Prostate gland (tissue), 2 donors: ENCODE measurements at regions not wholly inside any gene's neighbourhood (a gene's known extent, or its start where the extent isn't known, plus 50 kb on each side); places are given as distances from the start of the nearest gene placed in this dataset.

Source experiments
- DNase-seq: peaks from one replicate; pipeline ENCODE4 v3.0.0-alpha.2; 2019; ENCODE audit warnings: low spot score
- H3K27ac ChIP-seq, 2 donors: fragments of 200-600 bp; sonication (generic); 2 replicates each; pipeline ENCODE4 v1.5.1; 2017 to 2019
- H3K27me3 ChIP-seq: fragments of 200-600 bp; sonication (generic); replicated peaks from 2 replicates; pipeline ENCODE4 v1.5.1; 2019; ENCODE audit not compliant: insufficient read depth
- H3K36me3 ChIP-seq, 2 donors: fragments of 200-600 bp; sonication (generic); 1 replicate in 1 of 2; 2 replicates in 1 of 2; pipeline versions ENCODE4 v1.5.1 to v1.8.1; 2017 to 2019
- H3K4me1 ChIP-seq: fragments of 200-600 bp; sonication (generic); replicated peaks from 2 replicates; pipeline ENCODE4 v1.5.1; 2019
- H3K4me3 ChIP-seq, 2 donors: fragments of 200-600 bp; sonication (generic); 2 replicates each; pipeline ENCODE4 v1.5.1; 2017 to 2019
- H3K9me3 ChIP-seq: fragments of 200-600 bp; sonication (generic); 2 replicates; pipeline ENCODE4 v1.5.1; 2017
- POLR2A ChIP-seq: fragments of 450-650 bp; IDR thresholded peaks from one replicate; pipeline ENCODE4 v1.6.1; 2016; ENCODE audit warnings: antibody characterized with exemption, mild to moderate bottlenecking
- POLR2AphosphoS5 ChIP-seq: sonication (generic); formaldehyde crosslinking; IDR thresholded peaks from one replicate; pipeline ENCODE4 v1.6.1; 2017; ENCODE audit warnings: antibody characterized with exemption
- WGBS: methylation state at CpG from one replicate; pipeline ENCODE4 v1.1.5; 2018; 5-methylcytosine and 5-hydroxymethylcytosine counted together
- intact Hi-C: fragments of 100-400 bp; cut with DNase I; formaldehyde crosslinking; loops from one replicate; pipeline ENCODE4 v1.14.2; 2022
- TF ChIP-seq, protein P1 (sequence below), 4 experiments: fragments of 200-600 bp in 2 of 4; fragments of 450-650 bp in 2 of 4; sonication (generic) in 2 of 4; IDR thresholded peaks; 1 replicate in 3 of 4; 2 replicates in 1 of 4; pipeline ENCODE4 v1.5.1; 2016 to 2019; ENCODE audit warnings: antibody characterized with exemption in 4 of 4, mild to moderate bottlenecking in 2 of 4, moderate library complexity in 2 of 4

DNA sequence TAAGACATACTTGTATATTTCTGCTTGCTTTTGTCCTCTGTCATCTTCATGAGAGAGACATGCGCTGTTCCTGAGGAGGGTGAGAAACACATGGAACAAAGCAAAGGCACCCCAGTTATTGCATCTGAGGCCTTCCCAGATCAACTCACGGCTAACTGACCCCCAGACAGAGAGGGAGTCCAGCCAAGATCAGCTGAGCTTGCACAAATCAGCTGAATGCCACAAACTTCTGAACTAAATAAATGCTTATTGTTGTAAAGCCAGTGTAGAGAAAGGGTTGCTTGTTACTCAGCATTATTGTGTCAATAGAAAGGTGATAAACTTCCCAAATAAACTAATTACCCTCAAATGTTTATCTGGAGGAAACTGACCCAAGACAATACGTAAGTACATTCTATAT is 163.8 kb downstream of the BTC start:
- no peaks in the 10 kb centered on the region for H3K9me3 ChIP-seq
- TF ChIP-seq POLR2AphosphoS5 (no peak), POLR2A (no peak)
- TF ChIP-seq, protein P1, sequence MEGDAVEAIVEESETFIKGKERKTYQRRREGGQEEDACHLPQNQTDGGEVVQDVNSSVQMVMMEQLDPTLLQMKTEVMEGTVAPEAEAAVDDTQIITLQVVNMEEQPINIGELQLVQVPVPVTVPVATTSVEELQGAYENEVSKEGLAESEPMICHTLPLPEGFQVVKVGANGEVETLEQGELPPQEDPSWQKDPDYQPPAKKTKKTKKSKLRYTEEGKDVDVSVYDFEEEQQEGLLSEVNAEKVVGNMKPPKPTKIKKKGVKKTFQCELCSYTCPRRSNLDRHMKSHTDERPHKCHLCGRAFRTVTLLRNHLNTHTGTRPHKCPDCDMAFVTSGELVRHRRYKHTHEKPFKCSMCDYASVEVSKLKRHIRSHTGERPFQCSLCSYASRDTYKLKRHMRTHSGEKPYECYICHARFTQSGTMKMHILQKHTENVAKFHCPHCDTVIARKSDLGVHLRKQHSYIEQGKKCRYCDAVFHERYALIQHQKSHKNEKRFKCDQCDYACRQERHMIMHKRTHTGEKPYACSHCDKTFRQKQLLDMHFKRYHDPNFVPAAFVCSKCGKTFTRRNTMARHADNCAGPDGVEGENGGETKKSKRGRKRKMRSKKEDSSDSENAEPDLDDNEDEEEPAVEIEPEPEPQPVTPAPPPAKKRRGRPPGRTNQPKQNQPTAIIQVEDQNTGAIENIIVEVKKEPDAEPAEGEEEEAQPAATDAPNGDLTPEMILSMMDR (IDR thresholded peaks at IDR 0.05): no peak
- H3K27me3 ChIP-seq: no peaks in the 10 kb centered on the region
- no peaks in the 10 kb centered on the region for H3K4me1 ChIP-seq
- 87% methylated on average over 3 of the region's 3 CpGs for WGBS
- H3K36me3 ChIP-seq: no peaks in the 10 kb centered on the region
- no peak overlapping the region for H3K4me3 ChIP-seq
- intact Hi-C loops: no loop called here
- DNase-seq: no peak
- H3K27ac ChIP-seq: no peak overlapping the region

DNA sequence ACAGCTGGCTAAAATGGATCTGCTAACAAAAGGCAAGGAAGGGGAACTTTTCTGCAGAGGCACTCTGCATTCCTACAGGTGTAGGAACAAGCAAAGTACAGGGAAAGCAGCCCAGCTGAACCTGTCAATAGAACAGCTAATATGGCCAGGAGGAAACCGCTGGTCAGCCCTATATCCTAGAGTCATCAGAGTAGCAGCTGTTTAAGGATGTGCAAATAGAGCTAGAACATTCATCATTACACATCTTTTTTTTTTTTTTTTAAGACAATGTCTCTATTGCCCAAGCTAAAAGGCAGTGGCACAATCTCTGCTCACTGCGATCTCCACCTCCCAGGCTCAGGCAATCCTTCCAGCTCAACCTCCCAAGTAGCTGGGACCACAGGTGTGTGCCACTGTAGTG is 163.0 kb downstream of the BTC start:
- TF ChIP-seq, protein P1 (IDR thresholded peaks at IDR 0.05): no peak
- TF ChIP-seq POLR2AphosphoS5 (no peak), POLR2A (no peak)
- intact Hi-C loops: no loop called here
- no peaks in the 10 kb centered on the region for H3K4me1 ChIP-seq
- no peaks in the 10 kb centered on the region for H3K27me3 ChIP-seq
- no peak for DNase-seq
- no peak overlapping the region for H3K4me3 ChIP-seq
- no peaks in the 10 kb centered on the region for H3K9me3 ChIP-seq
- H3K36me3 ChIP-seq: no peaks in the 10 kb centered on the region
- H3K27ac ChIP-seq: no peak overlapping the region
- WGBS: 92% methylated on average over 2 of the region's 2 CpGs

DNA sequence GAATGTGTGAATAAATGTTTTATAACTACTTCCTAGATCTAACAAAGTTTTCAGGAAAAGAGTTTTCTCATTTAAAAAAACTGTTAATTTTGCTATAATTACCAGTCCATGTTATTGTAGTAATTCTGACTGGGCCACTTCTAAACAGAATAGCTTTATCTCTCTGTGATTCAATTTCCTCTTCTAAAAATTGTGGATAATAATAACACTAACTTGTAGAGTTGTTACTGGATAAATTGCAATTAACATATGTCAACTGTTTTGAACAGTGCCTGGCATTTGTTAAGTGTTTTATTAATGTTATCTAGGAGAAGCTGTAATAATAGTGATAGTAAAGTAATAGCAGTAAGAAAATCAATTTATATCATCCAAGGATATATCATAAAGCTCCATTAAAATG is 162.3 kb downstream of the BTC start:
- DNase-seq: no peak
- intact Hi-C loops: no loop called here
- Histone ChIP-seq H3K4me3 (no peak overlapping the region), H3K36me3 (no peaks in the 10 kb centered on the region), H3K4me1 (no peaks in the 10 kb centered on the region), H3K9me3 (no peaks in the 10 kb centered on the region), H3K27ac (no peak overlapping the region), H3K27me3 (no peaks in the 10 kb centered on the region)
- TF ChIP-seq POLR2AphosphoS5 (no peak), POLR2A (no peak)
- TF ChIP-seq, protein P1 (IDR thresholded peaks at IDR 0.05): no peak

DNA sequence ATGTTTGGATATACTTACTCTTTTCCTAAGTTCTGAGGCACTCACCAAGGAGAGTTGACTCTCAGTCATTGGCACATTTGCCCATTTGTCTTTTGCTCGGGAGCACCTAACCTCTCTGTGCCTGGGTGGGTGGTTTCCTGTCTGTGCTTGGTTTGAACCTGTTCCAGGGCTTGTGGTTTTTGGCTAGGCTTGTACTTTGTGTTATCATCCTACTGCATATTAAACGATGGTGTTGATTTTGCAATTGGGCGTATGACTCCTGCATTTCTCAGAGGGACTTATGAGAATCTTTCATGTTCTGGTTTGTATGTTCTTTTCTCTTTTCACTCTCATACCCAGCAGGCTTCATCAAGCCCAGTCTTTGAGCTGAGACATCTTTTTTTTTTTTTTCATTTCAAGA is 161.7 kb downstream of the BTC start:
- intact Hi-C loops: no loop called here
- 17% methylated on average over 3 of the region's 3 CpGs for WGBS
- DNase-seq: peak; percentile 5

DNA sequence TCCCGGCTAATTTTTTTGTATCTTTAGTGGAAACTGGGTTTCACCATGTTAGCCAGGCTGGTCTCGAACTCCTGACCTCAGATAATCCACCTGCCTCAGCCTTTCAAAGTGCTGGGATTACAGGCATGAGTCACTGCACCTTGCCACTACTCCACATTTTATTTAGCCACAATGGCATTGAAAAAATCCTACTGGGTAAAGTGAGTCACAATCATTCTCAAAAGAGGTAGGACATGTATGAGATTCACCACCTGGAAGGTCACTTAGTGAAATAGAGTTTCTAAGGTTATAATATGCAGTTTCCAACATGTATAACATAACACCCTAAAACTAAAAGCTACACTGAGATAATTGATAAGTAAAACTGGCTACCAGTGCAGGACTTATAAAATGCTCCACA is 159.2 kb downstream of the BTC start:
- 93% methylated on average over 2 of the region's 2 CpGs for WGBS
- Histone ChIP-seq H3K36me3 (no peaks in the 10 kb centered on the region), H3K27ac (no peak overlapping the region), H3K9me3 (no peaks in the 10 kb centered on the region), H3K27me3 (no peaks in the 10 kb centered on the region), H3K4me3 (no peak overlapping the region), H3K4me1 (no peaks in the 10 kb centered on the region)
- TF ChIP-seq POLR2A (no peak), POLR2AphosphoS5 (no peak)
- TF ChIP-seq, protein P1 (IDR thresholded peaks at IDR 0.05): no peak
- DNase-seq: no peak
- intact Hi-C loops: no loop called here

More for the DNA sequence above, 161.7 kb downstream of the BTC start:
- no peaks in the 10 kb centered on the region for H3K36me3 ChIP-seq
- TF ChIP-seq POLR2AphosphoS5 (no peak), POLR2A (no peak)
- TF ChIP-seq, protein P1 (IDR thresholded peaks at IDR 0.05): no peak
- no peak overlapping the region for H3K4me3 ChIP-seq
- H3K9me3 ChIP-seq: no peaks in the 10 kb centered on the region
- H3K4me1 ChIP-seq: no peaks in the 10 kb centered on the region
- H3K27ac ChIP-seq: no peak overlapping the region
- no peaks in the 10 kb centered on the region for H3K27me3 ChIP-seq
